B cell (primary cell): ENCODE measurements at regions not wholly inside any gene's neighbourhood (a gene's known extent, or its start where the extent isn't known, plus 50 kb on each side); places are given as distances from the start of the nearest gene placed in this dataset.

ENCODE experiments used
- CTCF ChIP-seq: fragments of 200-600 bp; IDR thresholded peaks from one replicate; pipeline ENCODE4 v1.8.0; 2022; ENCODE audit warnings: antibody characterized with exemption, mild to moderate bottlenecking
- EZH2 ChIP-seq: IDR thresholded peaks from 2 replicates; pipeline ENCODE4 v1.6.1; 2012; ENCODE audit warnings: borderline replicate concordance, low read depth, mild to moderate bottlenecking, moderate library complexity, low read length; ENCODE audit not compliant: insufficient read depth, poor library complexity, severe bottlenecking

GRCh38 chr4:135290136-135290535 lies 1088.5 kb upstream of the PABPC4L start:
- TF ChIP-seq CTCF (no peak), EZH2 (no peak)
